HEK293 (cell line): ENCODE measurements at regions not wholly inside any gene's neighbourhood (a gene's known extent, or its start where the extent isn't known, plus 50 kb on each side); places are given as distances from the start of the nearest gene placed in this dataset.
A peak's percentile ranks its signal among the peaks of the same experiment; 100 is the strongest.

Experiments
- GLI2 ChIP-seq: fragments of 450-650 bp; formaldehyde crosslinking; IDR thresholded peaks from 2 replicates; pipeline ENCODE4; 2017; ENCODE audit warnings: missing biosample characterization, missing genetic modification characterization, low read depth, borderline replicate concordance
- KLF9 ChIP-seq: fragments of 450-650 bp; formaldehyde crosslinking; IDR thresholded peaks from 2 replicates; pipeline ENCODE4 v1.5.1; 2016; ENCODE audit warnings: missing biosample characterization, missing genetic modification characterization, low read depth
- OSR2 ChIP-seq: fragments of 450-650 bp; formaldehyde crosslinking; IDR thresholded peaks from 2 replicates; pipeline ENCODE4 v1.5.1; 2016; ENCODE audit warnings: missing biosample characterization, missing genetic modification characterization
- TCF7L2 ChIP-seq: IDR thresholded peaks from 2 replicates; pipeline ENCODE4 v1.6.1; 2011; ENCODE audit warnings: low read depth, mild to moderate bottlenecking, inconsistent platforms, low read length, moderate library complexity, borderline replicate concordance
- ZNF114 ChIP-seq: fragments of 450-650 bp; formaldehyde crosslinking; IDR thresholded peaks from 2 replicates; pipeline ENCODE4 v1.5.0; 2017; ENCODE audit warnings: missing biosample characterization, missing genetic modification characterization
- ZNF19 ChIP-seq: fragments of 450-650 bp; formaldehyde crosslinking; IDR thresholded peaks from 2 replicates; pipeline ENCODE4; 2016; ENCODE audit warnings: missing biosample characterization, missing genetic modification characterization, low read depth
- ZNF202 ChIP-seq: fragments of 450-650 bp; formaldehyde crosslinking; IDR thresholded peaks from 2 replicates; pipeline ENCODE4 v1.5.1; 2016; ENCODE audit warnings: missing biosample characterization, missing genetic modification characterization, borderline replicate concordance
- ZNF274 ChIP-seq, 2 experiments: fragments of 200-500 bp in 1 of 2; fragments of 450-650 bp in 1 of 2; sonication (Bioruptor generic) in 1 of 2; formaldehyde crosslinking in 1 of 2; IDR thresholded peaks; 2 replicates each; pipeline versions ENCODE4 v1.5.1 to v1.6.1; 2014 to 2016; ENCODE audit warnings: borderline replicate concordance in 1 of 2, inconsistent platforms in 1 of 2, low read length in 1 of 2, missing biosample characterization in 1 of 2, missing genetic modification characterization in 1 of 2
- ZNF292 ChIP-seq: fragments of 450-650 bp; formaldehyde crosslinking; IDR thresholded peaks from 2 replicates; pipeline ENCODE4 v1.5.1; 2016; ENCODE audit warnings: low read depth, missing biosample characterization, missing genetic modification characterization, borderline replicate concordance
- ZNF391 ChIP-seq: fragments of 450-650 bp; formaldehyde crosslinking; IDR thresholded peaks from 2 replicates; pipeline ENCODE4 v1.5.1; 2016; ENCODE audit warnings: low read depth, missing biosample characterization, missing genetic modification characterization, borderline replicate concordance
- ZNF529 ChIP-seq: fragments of 450-650 bp; formaldehyde crosslinking; IDR thresholded peaks from 2 replicates; pipeline ENCODE4 v1.5.1; 2017; ENCODE audit warnings: missing genetic modification characterization, missing biosample characterization; ENCODE audit not compliant: insufficient replicate concordance
- ZNF610 ChIP-seq: fragments of 450-650 bp; formaldehyde crosslinking; IDR thresholded peaks from 2 replicates; pipeline ENCODE4 v1.5.1; 2016; ENCODE audit warnings: missing biosample characterization, missing genetic modification characterization, borderline replicate concordance
- ZNF629 ChIP-seq: fragments of 450-650 bp; formaldehyde crosslinking; IDR thresholded peaks from 2 replicates; pipeline ENCODE4 v1.5.1; 2017; ENCODE audit warnings: missing biosample characterization, missing genetic modification characterization
- ZNF654 ChIP-seq: fragments of 450-650 bp; formaldehyde crosslinking; IDR thresholded peaks from 2 replicates; pipeline ENCODE4 v1.5.1; 2016; ENCODE audit warnings: low read depth, missing biosample characterization, missing genetic modification characterization
- ZNF664 ChIP-seq: fragments of 450-650 bp; formaldehyde crosslinking; IDR thresholded peaks from 2 replicates; pipeline ENCODE4 v1.5.1; 2016; ENCODE audit warnings: missing biosample characterization, missing genetic modification characterization
- ZNF670 ChIP-seq: fragments of 450-650 bp; formaldehyde crosslinking; IDR thresholded peaks from 2 replicates; pipeline ENCODE4 v1.5.1; 2016; ENCODE audit warnings: missing biosample characterization, missing genetic modification characterization, low read depth
- ZNF843 ChIP-seq: fragments of 450-650 bp; formaldehyde crosslinking; IDR thresholded peaks from 2 replicates; pipeline ENCODE4 v1.5.1; 2016; ENCODE audit warnings: missing biosample characterization, missing genetic modification characterization
- ZXDB ChIP-seq: fragments of 450-650 bp; formaldehyde crosslinking; IDR thresholded peaks from 2 replicates; pipeline ENCODE4 v1.5.1; 2016; ENCODE audit warnings: missing biosample characterization, missing genetic modification characterization
- TF ChIP-seq, protein P1 (sequence below): fragments of 450-650 bp; formaldehyde crosslinking; IDR thresholded peaks from 2 replicates; pipeline ENCODE4 v1.5.1; 2016; ENCODE audit warnings: missing biosample characterization, missing genetic modification characterization
- TF ChIP-seq, protein P2 (sequence below): fragments of 450-650 bp; formaldehyde crosslinking; IDR thresholded peaks from 2 replicates; pipeline ENCODE4 v1.5.1; 2016; ENCODE audit warnings: missing biosample characterization, missing genetic modification characterization
- TF ChIP-seq, protein P3 (sequence below): fragments of 450-650 bp; formaldehyde crosslinking; IDR thresholded peaks from 2 replicates; pipeline ENCODE4 v1.5.1; 2016; ENCODE audit warnings: missing biosample characterization, missing genetic modification characterization
- TF ChIP-seq, protein P4 (sequence below): fragments of 450-650 bp; formaldehyde crosslinking; IDR thresholded peaks from 2 replicates; pipeline ENCODE4 v1.5.1; 2016; ENCODE audit warnings: missing biosample characterization, missing genetic modification characterization, low read depth
- TF ChIP-seq, protein P5 (sequence below): fragments of 450-650 bp; formaldehyde crosslinking; optimal IDR thresholded peaks from 2 replicates; pipeline ENCODE3; 2016; ENCODE audit warnings: missing biosample characterization, mild to moderate bottlenecking, missing genetic modification characterization

DNA sequence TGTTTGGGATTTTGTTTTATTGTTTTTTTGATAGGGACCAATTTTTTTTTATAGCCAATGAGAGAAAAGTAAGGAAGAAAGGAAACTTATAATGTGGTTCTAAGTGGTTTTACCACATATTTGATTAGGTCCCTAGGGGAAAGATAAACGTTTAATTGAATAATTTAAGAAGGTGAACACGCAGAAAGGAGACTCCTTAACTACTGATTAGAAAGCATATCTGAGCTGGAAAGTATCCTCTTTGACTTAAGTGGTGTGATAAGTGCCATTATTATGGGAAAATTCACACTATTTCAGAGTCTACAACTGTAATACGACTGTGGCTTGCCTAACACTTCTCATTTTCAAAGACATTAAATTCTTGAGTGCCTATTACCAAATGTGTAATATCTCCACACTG lies 106.5 kb upstream of the GRAMD1B start (continued):
- TF ChIP-seq, protein P1, sequence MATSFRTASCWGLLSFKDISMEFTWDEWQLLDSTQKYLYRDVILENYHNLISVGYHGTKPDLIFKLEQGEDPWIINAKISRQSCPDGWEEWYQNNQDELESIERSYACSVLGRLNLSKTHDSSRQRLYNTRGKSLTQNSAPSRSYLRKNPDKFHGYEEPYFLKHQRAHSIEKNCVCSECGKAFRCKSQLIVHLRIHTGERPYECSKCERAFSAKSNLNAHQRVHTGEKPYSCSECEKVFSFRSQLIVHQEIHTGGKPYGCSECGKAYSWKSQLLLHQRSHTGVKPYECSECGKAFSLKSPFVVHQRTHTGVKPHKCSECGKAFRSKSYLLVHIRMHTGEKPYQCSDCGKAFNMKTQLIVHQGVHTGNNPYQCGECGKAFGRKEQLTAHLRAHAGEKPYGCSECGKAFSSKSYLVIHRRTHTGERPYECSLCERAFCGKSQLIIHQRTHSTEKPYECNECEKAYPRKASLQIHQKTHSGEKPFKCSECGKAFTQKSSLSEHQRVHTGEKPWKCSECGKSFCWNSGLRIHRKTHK (tag by site-specific recombination) = no peak
- TF ChIP-seq ZNF670 (tag by site-specific recombination) = no peak
- TF ChIP-seq, protein P2, sequence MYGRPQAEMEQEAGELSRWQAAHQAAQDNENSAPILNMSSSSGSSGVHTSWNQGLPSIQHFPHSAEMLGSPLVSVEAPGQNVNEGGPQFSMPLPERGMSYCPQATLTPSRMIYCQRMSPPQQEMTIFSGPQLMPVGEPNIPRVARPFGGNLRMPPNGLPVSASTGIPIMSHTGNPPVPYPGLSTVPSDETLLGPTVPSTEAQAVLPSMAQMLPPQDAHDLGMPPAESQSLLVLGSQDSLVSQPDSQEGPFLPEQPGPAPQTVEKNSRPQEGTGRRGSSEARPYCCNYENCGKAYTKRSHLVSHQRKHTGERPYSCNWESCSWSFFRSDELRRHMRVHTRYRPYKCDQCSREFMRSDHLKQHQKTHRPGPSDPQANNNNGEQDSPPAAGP = no peak
- no peak for TF ChIP-seq ZNF654
- peak; percentile 84 for TF ChIP-seq OSR2 (tag by site-specific recombination)
- no peak for TF ChIP-seq ZNF610 (tag by site-specific recombination)
- TF ChIP-seq ZNF843 (tag by site-specific recombination) = peak; percentile 80
- TF ChIP-seq ZNF529 (tag by site-specific recombination) = no peak
- TF ChIP-seq TCF7L2 = peak; percentile 41; the same call in 1 of the 2 replicates
- no peak for TF ChIP-seq ZNF19
- no peak for TF ChIP-seq KLF9 (tag by site-specific recombination)
- no peak for TF ChIP-seq ZNF629 (tag by site-specific recombination)
- no peak for TF ChIP-seq ZNF292
- no peak for TF ChIP-seq ZNF274 (IDR thresholded peaks at IDR 0.05; ENCODE audit: low read length)
- TF ChIP-seq ZNF274 (tag by site-specific recombination; IDR thresholded peaks at IDR 0.05; ENCODE audit: borderline replicate concordance) = no peak
- TF ChIP-seq, protein P3, sequence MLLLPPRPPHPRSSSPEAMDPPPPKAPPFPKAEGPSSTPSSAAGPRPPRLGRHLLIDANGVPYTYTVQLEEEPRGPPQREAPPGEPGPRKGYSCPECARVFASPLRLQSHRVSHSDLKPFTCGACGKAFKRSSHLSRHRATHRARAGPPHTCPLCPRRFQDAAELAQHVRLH (tag by site-specific recombination) = peak; percentile 55; the same call in 1 of the 2 replicates
- TF ChIP-seq ZNF114 = no peak
- TF ChIP-seq, protein P4, sequence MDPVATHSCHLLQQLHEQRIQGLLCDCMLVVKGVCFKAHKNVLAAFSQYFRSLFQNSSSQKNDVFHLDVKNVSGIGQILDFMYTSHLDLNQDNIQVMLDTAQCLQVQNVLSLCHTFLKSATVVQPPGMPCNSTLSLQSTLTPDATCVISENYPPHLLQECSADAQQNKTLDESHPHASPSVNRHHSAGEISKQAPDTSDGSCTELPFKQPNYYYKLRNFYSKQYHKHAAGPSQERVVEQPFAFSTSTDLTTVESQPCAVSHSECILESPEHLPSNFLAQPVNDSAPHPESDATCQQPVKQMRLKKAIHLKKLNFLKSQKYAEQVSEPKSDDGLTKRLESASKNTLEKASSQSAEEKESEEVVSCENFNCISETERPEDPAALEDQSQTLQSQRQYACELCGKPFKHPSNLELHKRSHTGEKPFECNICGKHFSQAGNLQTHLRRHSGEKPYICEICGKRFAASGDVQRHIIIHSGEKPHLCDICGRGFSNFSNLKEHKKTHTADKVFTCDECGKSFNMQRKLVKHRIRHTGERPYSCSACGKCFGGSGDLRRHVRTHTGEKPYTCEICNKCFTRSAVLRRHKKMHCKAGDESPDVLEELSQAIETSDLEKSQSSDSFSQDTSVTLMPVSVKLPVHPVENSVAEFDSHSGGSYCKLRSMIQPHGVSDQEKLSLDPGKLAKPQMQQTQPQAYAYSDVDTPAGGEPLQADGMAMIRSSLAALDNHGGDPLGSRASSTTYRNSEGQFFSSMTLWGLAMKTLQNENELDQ (tag by site-specific recombination) = no peak
- no peak for TF ChIP-seq ZNF202 (tag by site-specific recombination)
- TF ChIP-seq ZNF664 (tag by site-specific recombination) = no peak
- TF ChIP-seq, protein P5, sequence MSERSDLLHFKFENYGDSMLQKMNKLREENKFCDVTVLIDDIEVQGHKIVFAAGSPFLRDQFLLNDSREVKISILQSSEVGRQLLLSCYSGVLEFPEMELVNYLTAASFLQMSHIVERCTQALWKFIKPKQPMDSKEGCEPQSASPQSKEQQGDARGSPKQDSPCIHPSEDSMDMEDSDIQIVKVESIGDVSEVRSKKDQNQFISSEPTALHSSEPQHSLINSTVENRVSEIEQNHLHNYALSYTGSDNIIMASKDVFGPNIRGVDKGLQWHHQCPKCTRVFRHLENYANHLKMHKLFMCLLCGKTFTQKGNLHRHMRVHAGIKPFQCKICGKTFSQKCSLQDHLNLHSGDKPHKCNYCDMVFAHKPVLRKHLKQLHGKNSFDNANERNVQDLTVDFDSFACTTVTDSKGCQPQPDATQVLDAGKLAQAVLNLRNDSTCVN = no peak
- TF ChIP-seq ZNF391 = no peak
- no peak for TF ChIP-seq GLI2 (tag by site-specific recombination)
- peak; percentile 16; the same call in 1 of the 2 replicates for TF ChIP-seq ZXDB (tag by site-specific recombination)
